Progenitor cell of endocrine pancreas (in vitro differentiated cells): ENCODE measurements at regions not wholly inside any gene's neighbourhood (a gene's known extent, or its start where the extent isn't known, plus 50 kb on each side); places are given as distances from the start of the nearest gene placed in this dataset.

ENCODE experiments used
- DNase-seq: peaks from one replicate; pipeline ENCODE4 v3.0.0; 2021; ENCODE audit warnings: low spot score; ENCODE audit not compliant: unreplicated experiment
- H3K27ac Mint-ChIP-seq: 2 replicates; pipeline ENCODE4 v1.8.0; 2021; ENCODE audit warnings: mild to moderate bottlenecking, moderate library complexity, mixed read lengths
- H3K27me3 Mint-ChIP-seq: 2 replicates; pipeline ENCODE4 v1.8.0; 2021; ENCODE audit warnings: mixed read lengths
- H3K36me3 Mint-ChIP-seq: 2 replicates; pipeline ENCODE4 v1.8.0; 2022; ENCODE audit warnings: mixed read lengths; ENCODE audit not compliant: insufficient read depth
- H3K4me1 Mint-ChIP-seq: 2 replicates; pipeline ENCODE4 v1.8.0; 2021; ENCODE audit warnings: low read depth, mixed read lengths
- H3K4me3 Mint-ChIP-seq: 2 replicates; pipeline ENCODE4 v1.8.0; 2021; ENCODE audit warnings: low read depth, mild to moderate bottlenecking, moderate library complexity, mixed read lengths
- H3K9me3 Mint-ChIP-seq: 2 replicates; pipeline ENCODE4 v1.8.0; 2021; ENCODE audit warnings: low read depth, mixed read lengths
- TF ChIP-seq, protein P1 (sequence below): fragments of 200-600 bp; sonication (generic); IDR thresholded peaks from one replicate; pipeline ENCODE4 v1.5.0; 2021; ENCODE audit warnings: antibody characterized with exemption, mild to moderate bottlenecking; ENCODE audit not compliant: unreplicated experiment

DNA sequence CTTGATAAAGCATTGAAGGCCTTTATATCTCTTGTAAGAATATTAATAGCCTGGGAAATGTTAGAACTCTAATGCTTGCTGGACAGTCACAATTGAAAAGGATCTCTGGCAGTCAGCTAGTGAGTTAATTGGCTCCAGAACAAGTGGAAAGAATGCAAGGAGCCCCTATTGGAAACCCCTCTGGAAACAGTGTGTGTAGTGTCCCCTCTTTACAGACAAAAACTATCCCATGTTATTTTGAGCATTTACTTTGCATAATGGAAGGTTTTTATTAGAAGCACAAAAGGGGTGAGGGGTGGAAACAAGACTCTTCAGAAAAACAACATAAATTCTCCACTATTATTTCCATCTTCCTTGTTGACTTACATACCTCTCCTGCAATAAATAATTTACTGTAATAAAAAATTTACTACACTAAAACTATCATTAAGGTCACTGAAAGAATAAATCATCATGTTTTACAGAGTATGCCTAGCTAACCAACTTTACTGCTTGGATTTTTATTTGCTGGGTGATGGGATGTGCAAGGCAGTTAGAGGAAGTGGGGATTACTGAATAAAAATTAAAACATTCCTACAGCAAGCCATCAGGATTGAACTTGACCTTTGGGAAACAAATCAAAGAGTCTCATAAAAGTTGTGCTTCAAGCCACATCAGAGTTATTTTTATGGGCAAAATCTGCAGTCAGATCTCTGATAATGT is 610.4 kb downstream of the TBC1D4 start:
- Mint-ChIP-seq H3K4me3 (no peak overlapping the region), H3K27me3 (no peaks in the 10 kb centered on the region)

DNA sequence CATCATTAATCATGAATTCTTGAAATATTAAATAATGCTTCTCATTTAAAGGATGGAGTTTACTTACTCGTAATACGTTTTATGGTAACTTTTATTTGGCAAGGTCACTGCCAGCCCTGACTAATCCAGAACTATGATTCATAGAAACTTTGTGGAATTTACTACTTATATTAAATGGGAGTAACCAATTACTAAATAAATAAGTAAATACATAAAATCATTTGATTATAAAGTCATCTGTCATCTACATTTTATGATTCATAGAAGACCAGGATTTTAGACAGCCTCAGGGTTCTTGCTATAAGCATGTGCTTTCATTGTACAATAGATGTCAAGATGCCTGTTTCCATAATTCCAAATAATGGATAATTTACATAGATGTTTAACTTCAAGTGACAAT is 611.1 kb downstream of the TBC1D4 start:
- no peaks in the 10 kb centered on the region for H3K4me1 Mint-ChIP-seq
- TF ChIP-seq, protein P1, sequence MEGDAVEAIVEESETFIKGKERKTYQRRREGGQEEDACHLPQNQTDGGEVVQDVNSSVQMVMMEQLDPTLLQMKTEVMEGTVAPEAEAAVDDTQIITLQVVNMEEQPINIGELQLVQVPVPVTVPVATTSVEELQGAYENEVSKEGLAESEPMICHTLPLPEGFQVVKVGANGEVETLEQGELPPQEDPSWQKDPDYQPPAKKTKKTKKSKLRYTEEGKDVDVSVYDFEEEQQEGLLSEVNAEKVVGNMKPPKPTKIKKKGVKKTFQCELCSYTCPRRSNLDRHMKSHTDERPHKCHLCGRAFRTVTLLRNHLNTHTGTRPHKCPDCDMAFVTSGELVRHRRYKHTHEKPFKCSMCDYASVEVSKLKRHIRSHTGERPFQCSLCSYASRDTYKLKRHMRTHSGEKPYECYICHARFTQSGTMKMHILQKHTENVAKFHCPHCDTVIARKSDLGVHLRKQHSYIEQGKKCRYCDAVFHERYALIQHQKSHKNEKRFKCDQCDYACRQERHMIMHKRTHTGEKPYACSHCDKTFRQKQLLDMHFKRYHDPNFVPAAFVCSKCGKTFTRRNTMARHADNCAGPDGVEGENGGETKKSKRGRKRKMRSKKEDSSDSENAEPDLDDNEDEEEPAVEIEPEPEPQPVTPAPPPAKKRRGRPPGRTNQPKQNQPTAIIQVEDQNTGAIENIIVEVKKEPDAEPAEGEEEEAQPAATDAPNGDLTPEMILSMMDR, result no peak
- H3K27me3 Mint-ChIP-seq, result no peaks in the 10 kb centered on the region
- no peak overlapping the region for H3K4me3 Mint-ChIP-seq
- peaks cover 11% of the 10 kb centered on the region for H3K9me3 Mint-ChIP-seq
- peaks cover 3% of the 10 kb centered on the region for H3K36me3 Mint-ChIP-seq
- H3K27ac Mint-ChIP-seq, result no peak overlapping the region
- no peak for DNase-seq

More for the DNA sequence above, 610.4 kb downstream of the TBC1D4 start:
- no peak for DNase-seq
- Mint-ChIP-seq H3K27ac (no peak overlapping the region), H3K36me3 (peaks cover 3% of the 10 kb centered on the region), H3K4me1 (no peaks in the 10 kb centered on the region), H3K9me3 (peaks cover 11% of the 10 kb centered on the region)
- TF ChIP-seq, protein P1, result no peak

DNA sequence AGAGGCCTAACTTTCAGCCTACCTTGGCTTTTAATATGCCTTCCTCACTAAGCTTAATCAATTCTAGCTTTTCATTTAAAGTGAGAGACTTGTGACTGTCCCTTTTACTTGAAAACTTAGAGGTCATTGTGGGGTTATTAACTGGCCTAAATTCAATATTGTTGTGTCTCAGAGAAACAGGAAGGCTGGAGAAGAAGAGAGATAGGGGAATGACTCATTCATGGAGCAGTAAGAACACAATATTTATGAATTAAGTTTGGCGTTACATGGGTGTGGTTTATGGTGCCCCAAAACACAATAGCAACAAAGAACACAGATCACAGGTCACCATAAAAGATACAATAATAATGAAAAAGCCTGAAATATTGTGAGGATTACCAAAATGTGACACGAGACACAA is 612.1 kb downstream of the TBC1D4 start:
- DNase-seq, result no peak
- no peak overlapping the region for H3K27ac Mint-ChIP-seq
- H3K4me3 Mint-ChIP-seq, result no peak overlapping the region
- H3K36me3 Mint-ChIP-seq, result peaks cover 3% of the 10 kb centered on the region
- H3K4me1 Mint-ChIP-seq, result no peaks in the 10 kb centered on the region
- peaks cover 11% of the 10 kb centered on the region for H3K9me3 Mint-ChIP-seq
- H3K27me3 Mint-ChIP-seq, result no peaks in the 10 kb centered on the region
- TF ChIP-seq, protein P1, result no peak

DNA sequence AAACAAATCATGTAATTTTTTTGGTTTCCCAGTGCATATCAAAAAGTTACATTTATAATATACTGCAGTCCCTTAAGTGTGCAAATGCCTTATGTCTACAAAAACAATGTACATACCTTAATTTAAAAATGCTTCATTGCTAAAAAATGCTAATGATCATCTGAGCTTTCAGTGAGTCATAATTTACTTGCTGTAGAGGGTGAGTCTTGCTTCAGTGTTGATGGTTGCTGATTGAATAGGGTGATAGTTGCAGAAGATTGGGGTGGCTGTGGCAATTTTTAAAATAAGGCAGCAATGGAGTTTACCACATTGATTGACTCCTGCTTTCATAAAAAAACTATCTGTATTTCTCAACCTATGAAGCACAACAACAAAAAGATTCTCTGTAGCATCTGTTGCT is 613.9 kb downstream of the TBC1D4 start:
- Mint-ChIP-seq H3K4me1 (no peaks in the 10 kb centered on the region), H3K9me3 (peaks cover 11% of the 10 kb centered on the region), H3K36me3 (peaks cover 3% of the 10 kb centered on the region), H3K4me3 (no peak overlapping the region), H3K27me3 (no peaks in the 10 kb centered on the region), H3K27ac (no peak overlapping the region)
- TF ChIP-seq, protein P1, result no peak
- DNase-seq, result no peak

DNA sequence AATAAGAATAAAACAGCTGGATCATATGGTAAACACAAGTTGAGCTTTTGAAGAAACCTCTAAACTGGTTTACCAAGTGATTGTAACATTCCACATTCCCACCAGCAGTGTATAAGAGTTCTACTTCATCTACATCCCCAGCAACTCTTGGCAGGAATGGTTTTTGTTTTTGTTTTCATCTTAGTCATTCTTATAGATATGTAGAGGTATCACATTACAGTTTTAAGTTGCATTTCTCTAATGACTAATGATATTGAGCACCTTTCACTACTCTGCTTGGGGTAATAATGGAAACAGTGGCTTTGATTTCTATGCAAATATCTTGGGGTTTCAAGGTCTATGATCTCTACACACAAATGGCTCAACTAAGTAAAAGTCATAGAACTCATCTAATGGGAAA is 614.5 kb downstream of the TBC1D4 start:
- H3K36me3 Mint-ChIP-seq, result peaks cover 3% of the 10 kb centered on the region
- DNase-seq, result no peak
- H3K27ac Mint-ChIP-seq, result no peak overlapping the region
- no peaks in the 10 kb centered on the region for H3K27me3 Mint-ChIP-seq
- no peaks in the 10 kb centered on the region for H3K4me1 Mint-ChIP-seq
- no peak overlapping the region for H3K4me3 Mint-ChIP-seq
- H3K9me3 Mint-ChIP-seq, result peaks cover 11% of the 10 kb centered on the region
- TF ChIP-seq, protein P1, result no peak
